SU-DHL-6 (cell line): ENCODE measurements at regions not wholly inside any gene's neighbourhood (a gene's known extent, or its start where the extent isn't known, plus 50 kb on each side); places are given as distances from the start of the nearest gene placed in this dataset.

Experiments used
- H2AFZ ChIP-seq: fragments of 200-600 bp; sonication (generic); 2 replicates; pipeline ENCODE4 v1.6.1; 2014; ENCODE audit warnings: low read depth, mild to moderate bottlenecking, moderate library complexity, mixed read lengths, antibody characterized with exemption, low read length; ENCODE audit not compliant: severe bottlenecking
- H3F3A ChIP-seq: fragments of 200-600 bp; shearing (Covaris generic); 2 replicates; pipeline ENCODE4 v1.6.0; 2016; ENCODE audit warnings: antibody characterized with exemption, mild to moderate bottlenecking; ENCODE audit not compliant: insufficient read depth
- H3K27ac ChIP-seq: fragments of 200-600 bp; sonication (generic); 2 replicates; pipeline ENCODE4 v1.5.1; 2016; ENCODE audit warnings: low read depth, mild to moderate bottlenecking, low read length, moderate library complexity, mixed read lengths
- H3K27me3 ChIP-seq: fragments of 200-600 bp; sonication (generic), shearing (Covaris generic); 2 replicates; pipeline ENCODE4 v1.6.0; 2014; ENCODE audit warnings: mild to moderate bottlenecking, low read length
- H3K36me3 ChIP-seq: fragments of 200-600 bp; sonication (generic); 2 replicates; pipeline ENCODE4 v1.6.1; 2014; ENCODE audit warnings: mild to moderate bottlenecking, low read length, mixed read lengths
- H3K4me2 ChIP-seq: fragments of 300-600, 200-600 bp; shearing (Covaris generic), sonication (generic); 2 replicates; pipeline ENCODE4 v1.6.0; 2014; ENCODE audit warnings: low read length, low read depth, mild to moderate bottlenecking; ENCODE audit not compliant: poor library complexity, severe bottlenecking
- H3K4me3 ChIP-seq: fragments of 200-600 bp; sonication (generic); 2 replicates; pipeline ENCODE4 v1.5.1; 2014; ENCODE audit warnings: antibody characterized with exemption, low read length, mild to moderate bottlenecking, mixed read lengths; ENCODE audit not compliant: insufficient read depth, poor library complexity, severe bottlenecking
- H3K79me2 ChIP-seq: fragments of 200-600 bp; sonication (generic); 2 replicates; pipeline ENCODE4 v1.6.1; 2014; ENCODE audit warnings: mild to moderate bottlenecking, low read length, moderate library complexity; ENCODE audit not compliant: insufficient read depth
- H3K9ac ChIP-seq: fragments of 200-600 bp; sonication (generic); 2 replicates; pipeline ENCODE4 v1.7.0; 2014; ENCODE audit warnings: mild to moderate bottlenecking, low read length
- H3K9me2 ChIP-seq: fragments of 200-600 bp; sonication (generic); replicated peaks from 2 replicates; pipeline ENCODE4 v1.6.1; 2014; ENCODE audit warnings: low read length; ENCODE audit not compliant: insufficient read depth
- H3K9me3 ChIP-seq: fragments of 200-600 bp; sonication (generic); 2 replicates; pipeline ENCODE4 v1.6.1; 2014; ENCODE audit warnings: low read length, mixed read lengths; ENCODE audit not compliant: insufficient read depth
- H4K20me1 ChIP-seq: fragments of 200-600 bp; sonication (generic); 2 replicates; pipeline ENCODE4 v1.6.1; 2014; ENCODE audit warnings: low read depth, mild to moderate bottlenecking, antibody characterized with exemption, low read length, moderate library complexity, mixed read lengths
- EZH2phosphoT487 ChIP-seq: fragments of 200-600 bp; sonication (generic), shearing (Covaris generic); conservative IDR thresholded peaks from 2 replicates; pipeline ENCODE4 v1.6.1; 2018; ENCODE audit warnings: mild to moderate bottlenecking, antibody characterized with exemption, low read length, moderate library complexity, mixed read lengths
- TF ChIP-seq, protein P1 (sequence below): fragments of 200-600 bp; sonication (generic); IDR thresholded peaks from one replicate; pipeline ENCODE4 v1.5.1; 2017; ENCODE audit warnings: antibody characterized with exemption, mild to moderate bottlenecking, low read length, moderate library complexity; ENCODE audit not compliant: insufficient read depth, poor library complexity, severe bottlenecking

DNA sequence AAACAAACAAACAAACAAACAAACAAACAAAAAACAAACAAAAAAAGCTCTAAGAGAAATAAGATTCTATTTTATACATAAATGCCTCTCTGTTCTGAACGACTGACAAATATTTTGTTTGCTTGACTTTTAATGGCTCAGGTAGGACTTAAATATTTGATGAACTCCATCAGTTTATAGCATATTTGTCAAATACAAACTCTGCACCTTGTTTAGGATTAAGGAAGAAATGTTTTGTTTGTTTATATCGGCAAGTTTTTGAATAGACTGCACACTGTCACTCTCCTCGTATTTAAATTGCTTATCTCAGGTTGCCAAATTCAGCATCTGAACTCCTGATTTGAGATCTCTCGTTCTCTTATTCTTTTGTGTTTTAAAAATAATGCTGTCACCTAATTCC, 1499.7 kb upstream of the SLC10A2 start:
- Histone ChIP-seq H3K27ac (no peak overlapping the region), H3K36me3 (no peaks in the 10 kb centered on the region), H3K27me3 (no peaks in the 10 kb centered on the region), H4K20me1 (no peaks in the 10 kb centered on the region), H2AFZ (no peak overlapping the region), H3K9me3 (no peaks in the 10 kb centered on the region), H3K9me2 (no peaks in the 10 kb centered on the region), H3F3A (no peaks in the 10 kb centered on the region), H3K4me2 (no peak overlapping the region), H3K9ac (no peak overlapping the region), H3K79me2 (no peaks in the 10 kb centered on the region), H3K4me3 (no peak overlapping the region)
- TF ChIP-seq EZH2phosphoT487, result no peak
- TF ChIP-seq, protein P1, sequence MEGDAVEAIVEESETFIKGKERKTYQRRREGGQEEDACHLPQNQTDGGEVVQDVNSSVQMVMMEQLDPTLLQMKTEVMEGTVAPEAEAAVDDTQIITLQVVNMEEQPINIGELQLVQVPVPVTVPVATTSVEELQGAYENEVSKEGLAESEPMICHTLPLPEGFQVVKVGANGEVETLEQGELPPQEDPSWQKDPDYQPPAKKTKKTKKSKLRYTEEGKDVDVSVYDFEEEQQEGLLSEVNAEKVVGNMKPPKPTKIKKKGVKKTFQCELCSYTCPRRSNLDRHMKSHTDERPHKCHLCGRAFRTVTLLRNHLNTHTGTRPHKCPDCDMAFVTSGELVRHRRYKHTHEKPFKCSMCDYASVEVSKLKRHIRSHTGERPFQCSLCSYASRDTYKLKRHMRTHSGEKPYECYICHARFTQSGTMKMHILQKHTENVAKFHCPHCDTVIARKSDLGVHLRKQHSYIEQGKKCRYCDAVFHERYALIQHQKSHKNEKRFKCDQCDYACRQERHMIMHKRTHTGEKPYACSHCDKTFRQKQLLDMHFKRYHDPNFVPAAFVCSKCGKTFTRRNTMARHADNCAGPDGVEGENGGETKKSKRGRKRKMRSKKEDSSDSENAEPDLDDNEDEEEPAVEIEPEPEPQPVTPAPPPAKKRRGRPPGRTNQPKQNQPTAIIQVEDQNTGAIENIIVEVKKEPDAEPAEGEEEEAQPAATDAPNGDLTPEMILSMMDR, result no peak

DNA sequence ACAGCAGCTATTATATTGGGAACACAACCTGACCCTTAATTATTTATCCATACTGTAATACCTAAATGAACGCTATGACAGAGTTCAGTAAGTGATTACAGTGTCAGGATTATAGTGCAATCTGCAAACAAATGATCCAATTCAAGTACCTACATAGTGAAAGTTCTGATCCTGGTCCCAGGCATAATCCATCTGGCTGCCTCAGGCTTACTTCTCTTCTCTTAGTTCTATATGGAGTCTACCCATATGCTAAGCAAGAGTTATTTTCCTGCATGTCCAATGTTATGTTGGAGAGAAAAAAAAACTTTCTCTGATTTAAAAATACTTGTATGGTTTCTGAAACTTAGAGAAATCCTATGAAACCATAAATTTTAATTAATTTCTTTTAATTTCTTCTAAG, 1487.7 kb upstream of the SLC10A2 start:
- Histone ChIP-seq H3K9me3 (no peaks in the 10 kb centered on the region), H3K9ac (no peak overlapping the region), H3K79me2 (no peaks in the 10 kb centered on the region), H3K36me3 (no peaks in the 10 kb centered on the region), H3F3A (no peaks in the 10 kb centered on the region), H2AFZ (no peak overlapping the region), H3K27me3 (no peaks in the 10 kb centered on the region), H3K27ac (no peak overlapping the region), H3K4me2 (no peak overlapping the region), H4K20me1 (no peaks in the 10 kb centered on the region), H3K9me2 (no peaks in the 10 kb centered on the region), H3K4me3 (no peak overlapping the region)
- no peak for TF ChIP-seq EZH2phosphoT487
- TF ChIP-seq, protein P1, result no peak

DNA sequence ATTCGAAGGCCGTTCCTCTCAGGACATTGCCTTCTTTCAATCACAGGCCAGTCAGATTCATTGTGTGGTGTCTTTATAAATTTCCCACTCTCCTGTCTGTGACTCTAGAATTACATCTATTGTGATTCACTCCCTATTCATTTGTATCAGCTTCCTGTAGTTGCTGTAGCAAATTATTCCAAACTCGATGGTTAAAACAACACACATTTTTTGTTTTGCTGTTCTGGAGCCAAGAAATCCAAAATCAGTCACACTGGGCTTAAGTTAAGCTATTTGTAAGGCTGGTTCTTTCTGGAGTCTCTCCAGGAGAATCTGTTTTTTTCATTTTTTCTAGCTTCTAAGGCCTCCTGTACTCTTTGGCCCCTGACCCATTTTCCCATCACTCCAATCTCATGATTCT, 1487.0 kb upstream of the SLC10A2 start:
- H3F3A ChIP-seq, result no peaks in the 10 kb centered on the region
- TF ChIP-seq EZH2phosphoT487, result no peak
- TF ChIP-seq, protein P1, result no peak
- no peak overlapping the region for H3K27ac ChIP-seq
- no peak overlapping the region for H3K4me2 ChIP-seq
- H3K9me3 ChIP-seq, result no peaks in the 10 kb centered on the region
- H3K4me3 ChIP-seq, result no peak overlapping the region
- no peaks in the 10 kb centered on the region for H3K9me2 ChIP-seq
- no peaks in the 10 kb centered on the region for H4K20me1 ChIP-seq
- no peak overlapping the region for H2AFZ ChIP-seq
- H3K27me3 ChIP-seq, result no peaks in the 10 kb centered on the region
- H3K79me2 ChIP-seq, result no peaks in the 10 kb centered on the region
- no peaks in the 10 kb centered on the region for H3K36me3 ChIP-seq
- no peak overlapping the region for H3K9ac ChIP-seq
